Prostate gland (tissue), 2 donors: ENCODE measurements at regions not wholly inside any gene's neighbourhood (a gene's known extent, or its start where the extent isn't known, plus 50 kb on each side); places are given as distances from the start of the nearest gene placed in this dataset.

Source experiments
- CTCF ChIP-seq, 4 experiments: fragments of 200-600 bp in 2 of 4; fragments of 450-650 bp in 2 of 4; sonication (generic) in 2 of 4; IDR thresholded peaks; 1 replicate in 3 of 4; 2 replicates in 1 of 4; pipeline ENCODE4 v1.5.1; 2016 to 2019; ENCODE audit warnings: antibody characterized with exemption in 4 of 4, mild to moderate bottlenecking in 2 of 4, moderate library complexity in 2 of 4
- POLR2A ChIP-seq: fragments of 450-650 bp; IDR thresholded peaks from one replicate; pipeline ENCODE4 v1.6.1; 2016; ENCODE audit warnings: antibody characterized with exemption, mild to moderate bottlenecking
- POLR2AphosphoS5 ChIP-seq: sonication (generic); formaldehyde crosslinking; IDR thresholded peaks from one replicate; pipeline ENCODE4 v1.6.1; 2017; ENCODE audit warnings: antibody characterized with exemption

DNA sequence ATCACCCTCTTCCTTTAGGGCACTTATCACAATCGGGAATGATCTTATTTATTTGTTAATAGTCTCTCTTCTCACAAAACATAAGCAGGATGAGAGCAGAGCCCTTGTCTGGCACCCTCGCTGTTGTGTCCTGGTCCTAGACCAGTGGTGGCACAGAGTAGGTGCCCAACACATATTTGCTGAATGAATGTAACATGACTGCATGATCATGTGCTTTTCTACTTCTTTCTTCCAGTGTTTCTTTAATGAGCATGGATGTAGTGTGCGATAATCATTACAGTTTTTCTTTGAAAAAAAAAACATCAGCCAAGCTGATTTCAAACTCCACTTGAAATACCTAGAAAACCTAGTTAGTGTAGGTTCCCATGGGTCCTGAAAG is 164.1 kb downstream of the CHIC2 start:
- TF ChIP-seq POLR2A (no peak), CTCF (IDR thresholded peaks at IDR 0.05) (no peak), POLR2AphosphoS5 (no peak)
